Mesothelial cell of epicardium (in vitro differentiated cells): ENCODE measurements at regions not wholly inside any gene's neighbourhood (a gene's known extent, or its start where the extent isn't known, plus 50 kb on each side); places are given as distances from the start of the nearest gene placed in this dataset.
"Not testable (repeated sequence)": the region's sequence is repeated elsewhere in the genome, so short reads cannot be mapped to it uniquely, and the experiment has no call there.

ENCODE experiments used
- DNase-seq, 2 experiments: peaks; one replicate each; pipeline ENCODE4 v3.0.0; 2021; ENCODE audit warnings: low spot score in 2 of 2; ENCODE audit not compliant: unreplicated experiment in 2 of 2
- H3K27ac Mint-ChIP-seq: 2 replicates; pipeline ENCODE4 v1.8.0; 2021; ENCODE audit warnings: mixed read lengths
- H3K27me3 Mint-ChIP-seq: 2 replicates; pipeline ENCODE4 v1.8.0; 2021; ENCODE audit warnings: low read depth, mixed read lengths
- H3K36me3 Mint-ChIP-seq: 2 replicates; pipeline ENCODE4 v1.8.0; 2021; ENCODE audit warnings: mixed read lengths
- H3K4me1 Mint-ChIP-seq: 2 replicates; pipeline ENCODE4 v1.8.0; 2021; ENCODE audit warnings: mixed read lengths
- H3K4me3 Mint-ChIP-seq: 2 replicates; pipeline ENCODE4 v1.8.0; 2021; ENCODE audit warnings: mild to moderate bottlenecking, moderate library complexity, mixed read lengths
- H3K9me3 Mint-ChIP-seq: 2 replicates; pipeline ENCODE4 v1.8.0; 2021; ENCODE audit warnings: mixed read lengths
- CTCF ChIP-seq: fragments of 200-600 bp; sonication (generic); IDR thresholded peaks from one replicate; pipeline ENCODE4 v1.5.0; 2021; ENCODE audit warnings: antibody characterized with exemption; ENCODE audit not compliant: unreplicated experiment

- peaks cover 12% of the 10 kb centered on the region for H3K27me3 Mint-ChIP-seq
- H3K27ac Mint-ChIP-seq, result no peak overlapping the region
- no peak for DNase-seq
- H3K36me3 Mint-ChIP-seq, result no peaks in the 10 kb centered on the region
- no peaks in the 10 kb centered on the region for H3K9me3 Mint-ChIP-seq
- TF ChIP-seq CTCF, result no peak
- H3K4me3 Mint-ChIP-seq, result no peak overlapping the region
- H3K4me1 Mint-ChIP-seq, result peaks cover 4% of the 10 kb centered on the region
These were observed 105.0 kb upstream of the CDK13 start for GRCh38 chr7:39845006-39845405.

GRCh38 chr7:39847227-39847626 lies 102.8 kb upstream of the CDK13 start:
- DNase-seq, result no peak
- TF ChIP-seq CTCF, result no peak
- Mint-ChIP-seq H3K4me3 (no peak overlapping the region), H3K27ac (no peak overlapping the region), H3K36me3 (no peaks in the 10 kb centered on the region), H3K9me3 (no peaks in the 10 kb centered on the region), H3K27me3 (peaks cover 7% of the 10 kb centered on the region), H3K4me1 (peaks cover 4% of the 10 kb centered on the region)

GRCh38 chr7:39851466-39852045 lies 98.5 kb upstream of the CDK13 start:
- Mint-ChIP-seq H3K4me1 (no peaks in the 10 kb centered on the region), H3K27ac (no peak overlapping the region), H3K9me3 (peaks cover 8% of the 10 kb centered on the region), H3K4me3 (no peak overlapping the region), H3K36me3 (no peaks in the 10 kb centered on the region), H3K27me3 (peaks cover 7% of the 10 kb centered on the region)
- TF ChIP-seq CTCF, result no peak
- no peak for DNase-seq

GRCh38 chr7:39854616-39855324 lies 95.3 kb upstream of the CDK13 start:
- H3K4me3 Mint-ChIP-seq, H3K4me1 Mint-ChIP-seq, H3K9me3 Mint-ChIP-seq, H3K36me3 Mint-ChIP-seq, DNase-seq, H3K27ac Mint-ChIP-seq: not testable (repeated sequence)
- H3K27me3 Mint-ChIP-seq, result peaks cover 13% of the 10 kb centered on the region

GRCh38 chr7:39855325-39855674 lies 94.8 kb upstream of the CDK13 start:
- no peak for DNase-seq
- no peaks in the 10 kb centered on the region for H3K4me1 Mint-ChIP-seq
- no peak overlapping the region for H3K4me3 Mint-ChIP-seq
- peaks cover 8% of the 10 kb centered on the region for H3K9me3 Mint-ChIP-seq
- peaks cover 13% of the 10 kb centered on the region for H3K27me3 Mint-ChIP-seq
- no peak overlapping the region for H3K27ac Mint-ChIP-seq
- TF ChIP-seq CTCF, result no peak
- H3K36me3 Mint-ChIP-seq, result no peaks in the 10 kb centered on the region

- H3K27me3 Mint-ChIP-seq, H3K9me3 Mint-ChIP-seq, H3K27ac Mint-ChIP-seq, H3K4me1 Mint-ChIP-seq, H3K4me3 Mint-ChIP-seq, H3K36me3 Mint-ChIP-seq, DNase-seq: not testable (repeated sequence)
These were observed 86.3 kb upstream of the CDK13 start for GRCh38 chr7:39863675-39864322.

GRCh38 chr7:39869888-39870522 lies 80.1 kb upstream of the CDK13 start:
- Mint-ChIP-seq H3K27ac (peak overlapping the region; percentile 43), H3K4me1 (peaks cover 16% of the 10 kb centered on the region)
- not testable (repeated sequence) for H3K27me3 Mint-ChIP-seq, H3K36me3 Mint-ChIP-seq, DNase-seq, H3K9me3 Mint-ChIP-seq, H3K4me3 Mint-ChIP-seq

GRCh38 chr7:39871610-39872009 lies 78.4 kb upstream of the CDK13 start:
- not testable (repeated sequence) for DNase-seq, H3K9me3 Mint-ChIP-seq, H3K27ac Mint-ChIP-seq, H3K36me3 Mint-ChIP-seq, H3K27me3 Mint-ChIP-seq, H3K4me3 Mint-ChIP-seq
- H3K4me1 Mint-ChIP-seq, result peaks cover 18% of the 10 kb centered on the region
